Hepatocyte (in vitro differentiated cells): ENCODE measurements at regions not wholly inside any gene's neighbourhood (a gene's known extent, or its start where the extent isn't known, plus 50 kb on each side); places are given as distances from the start of the nearest gene placed in this dataset.

Experiments
- DNase-seq: peaks from one replicate; pipeline ENCODE4 v3.0.0-alpha.2; 2016; ENCODE audit warnings: low spot score
- H2AFZ ChIP-seq: fragments of 200-600 bp; sonication (generic); 2 replicates; pipeline ENCODE4 v1.6.0; 2016; ENCODE audit warnings: antibody characterized with exemption, mild to moderate bottlenecking
- H3K27ac ChIP-seq: fragments of 200-600 bp; sonication (generic); 2 replicates; pipeline ENCODE4 v1.5.1; 2016; ENCODE audit warnings: mild to moderate bottlenecking
- H3K27me3 ChIP-seq: fragments of 200-600 bp; sonication (generic); 2 replicates; pipeline ENCODE4 v1.6.1; 2016
- H3K36me3 ChIP-seq: fragments of 200-600 bp; sonication (generic); replicated peaks from 2 replicates; pipeline ENCODE4 v1.5.1; 2016; ENCODE audit warnings: low read depth; ENCODE audit not compliant: insufficient read depth
- H3K4me1 ChIP-seq: fragments of 200-600 bp; sonication (generic); 2 replicates; pipeline ENCODE4 v1.5.1; 2016; ENCODE audit warnings: mild to moderate bottlenecking, moderate library complexity; ENCODE audit not compliant: insufficient read depth
- H3K4me2 ChIP-seq: fragments of 200-600 bp; sonication (generic); 2 replicates; pipeline ENCODE4 v1.6.0; 2016
- H3K4me3 ChIP-seq: fragments of 200-600 bp; sonication (generic); 2 replicates; pipeline ENCODE4 v1.5.1; 2016; ENCODE audit warnings: mild to moderate bottlenecking
- H3K79me2 ChIP-seq: fragments of 200-600 bp; sonication (generic); 2 replicates; pipeline ENCODE4 v1.6.0; 2017; ENCODE audit warnings: mild to moderate bottlenecking
- H3K9me2 ChIP-seq: fragments of 200-600 bp; sonication (generic); replicated peaks from 2 replicates; pipeline ENCODE4 v1.6.0; 2017; ENCODE audit warnings: mild to moderate bottlenecking; ENCODE audit not compliant: insufficient read depth
- H3K9me3 ChIP-seq: fragments of 200-600 bp; sonication (generic); 2 replicates; pipeline ENCODE4 v1.5.1; 2016; ENCODE audit warnings: low read depth, mild to moderate bottlenecking
- H4K20me1 ChIP-seq: fragments of 200-600 bp; sonication (generic); 2 replicates; pipeline ENCODE4 v1.6.0; 2016; ENCODE audit warnings: mild to moderate bottlenecking; ENCODE audit not compliant: insufficient read depth, poor library complexity, severe bottlenecking
- CTCF ChIP-seq: fragments of 200-600 bp; sonication (generic); IDR thresholded peaks from 2 replicates; pipeline ENCODE4 v1.5.1; 2016; ENCODE audit warnings: antibody characterized with exemption, mild to moderate bottlenecking; ENCODE audit not compliant: poor library complexity
- EZH2 ChIP-seq: fragments of 200-600 bp; sonication (generic); IDR thresholded peaks from 2 replicates; pipeline ENCODE4 v1.6.1; 2016; ENCODE audit warnings: antibody characterized with exemption, mild to moderate bottlenecking, borderline replicate concordance
- EZH2phosphoT487 ChIP-seq: fragments of 200-600 bp; sonication (generic); IDR thresholded peaks from one replicate; pipeline ENCODE4 v1.6.1; 2018; ENCODE audit warnings: antibody characterized with exemption, mild to moderate bottlenecking, low read depth, moderate library complexity; ENCODE audit not compliant: unreplicated experiment, severe bottlenecking
- WGBS: methylation state at CpG from one replicate; pipeline ENCODE4 v1.1.6; 2016; ENCODE audit warnings: low lambda C conversion rate; ENCODE audit errors: missing lambda C conversion rate; 5-methylcytosine and 5-hydroxymethylcytosine counted together

GRCh38 chr1:189500778-189501177 lies 976.9 kb downstream of the BRINP3 start:
- no peak for DNase-seq
- WGBS: 73% methylated on average over 2 of the region's 2 CpGs
- H3K27ac ChIP-seq: no peak overlapping the region
- no peaks in the 10 kb centered on the region for H4K20me1 ChIP-seq
- no peaks in the 10 kb centered on the region for H3K4me1 ChIP-seq
- H3K27me3 ChIP-seq: no peaks in the 10 kb centered on the region
- H3K9me3 ChIP-seq: no peaks in the 10 kb centered on the region
- H3K4me3 ChIP-seq: no peak overlapping the region
- no peaks in the 10 kb centered on the region for H3K79me2 ChIP-seq
- H3K4me2 ChIP-seq: no peak overlapping the region
- TF ChIP-seq EZH2 (no peak), CTCF (no peak), EZH2phosphoT487 (no peak)
- no peak overlapping the region for H2AFZ ChIP-seq
- no peaks in the 10 kb centered on the region for H3K9me2 ChIP-seq
- H3K36me3 ChIP-seq: no peaks in the 10 kb centered on the region

GRCh38 chr1:189510827-189511226 lies 966.8 kb downstream of the BRINP3 start:
- Histone ChIP-seq H3K27ac (no peak overlapping the region), H3K9me3 (no peaks in the 10 kb centered on the region), H3K4me2 (no peak overlapping the region), H3K4me1 (no peaks in the 10 kb centered on the region), H3K27me3 (no peaks in the 10 kb centered on the region), H4K20me1 (no peaks in the 10 kb centered on the region), H3K36me3 (no peaks in the 10 kb centered on the region), H3K4me3 (no peak overlapping the region), H3K79me2 (no peaks in the 10 kb centered on the region), H3K9me2 (no peaks in the 10 kb centered on the region), H2AFZ (no peak overlapping the region)
- DNase-seq: no peak
- TF ChIP-seq EZH2phosphoT487: no peak
- no peak for TF ChIP-seq CTCF
- TF ChIP-seq EZH2: no peak

- no peak for TF ChIP-seq EZH2
- Histone ChIP-seq H3K4me3 (no peak overlapping the region), H3K9me3 (no peaks in the 10 kb centered on the region), H4K20me1 (no peaks in the 10 kb centered on the region), H3K4me1 (no peaks in the 10 kb centered on the region), H3K27me3 (no peaks in the 10 kb centered on the region), H3K27ac (no peak overlapping the region), H3K36me3 (no peaks in the 10 kb centered on the region), H3K4me2 (no peak overlapping the region), H3K79me2 (no peaks in the 10 kb centered on the region), H2AFZ (no peak overlapping the region), H3K9me2 (no peaks in the 10 kb centered on the region)
- WGBS: 84% methylated on average over 6 of the region's 6 CpGs
- peak; percentile 3 for DNase-seq
These were observed 964.6 kb downstream of the BRINP3 start for GRCh38 chr1:189513091-189513490.

GRCh38 chr1:189522441-189522840 lies 955.2 kb downstream of the BRINP3 start:
- WGBS: 60% methylated on average over 6 of the region's 6 CpGs
- Histone ChIP-seq H3K79me2 (no peaks in the 10 kb centered on the region), H3K4me2 (no peak overlapping the region), H3K36me3 (no peaks in the 10 kb centered on the region), H3K4me3 (no peak overlapping the region), H3K9me3 (no peaks in the 10 kb centered on the region), H3K4me1 (no peaks in the 10 kb centered on the region), H3K27me3 (no peaks in the 10 kb centered on the region), H3K27ac (no peak overlapping the region), H3K9me2 (no peaks in the 10 kb centered on the region), H4K20me1 (no peaks in the 10 kb centered on the region), H2AFZ (no peak overlapping the region)
- TF ChIP-seq EZH2phosphoT487: no peak
- no peak for TF ChIP-seq CTCF
- no peak for TF ChIP-seq EZH2
- no peak for DNase-seq
